Erythroblast (primary cell): ENCODE measurements at regions not wholly inside any gene's neighbourhood (a gene's known extent, or its start where the extent isn't known, plus 50 kb on each side); places are given as distances from the start of the nearest gene placed in this dataset.
"Not testable (repeated sequence)": the region's sequence is repeated elsewhere in the genome, so short reads cannot be mapped to it uniquely, and the experiment has no call there.

Source experiments
- DNase-seq, 2 experiments: peaks; one replicate each; lab custom pipeline; 2025; lab: John Stamatoyannopoulos, UW
- GATA1 ChIP-seq: IDR thresholded peaks from 2 replicates; pipeline ENCODE4 v1.6.1; 2011; ENCODE audit warnings: low read depth, mild to moderate bottlenecking, control low read depth, low read length, moderate library complexity
- POLR2A ChIP-seq: IDR thresholded peaks from 2 replicates; pipeline ENCODE4 v1.6.1; 2011; ENCODE audit warnings: mild to moderate bottlenecking, low read length

GRCh38 chr14:105581551-105582341, 55.4 kb downstream of the TMEM121 start:
- DNase-seq = no peak

GRCh38 chr14:105582639-105583038, 56.3 kb downstream of the TMEM121 start:
- TF ChIP-seq GATA1 (no peak), POLR2A (no peak)
- no peak for DNase-seq

More at GRCh38 chr14:105581551-105582341, 55.4 kb downstream of the TMEM121 start:
- TF ChIP-seq POLR2A (no peak), GATA1 (no peak)

- DNase-seq = not testable (repeated sequence)
Measured at GRCh38 chr14:105583914-105584313, 57.5 kb downstream of the TMEM121 start.

GRCh38 chr14:105585290-105585689, 58.9 kb downstream of the TMEM121 start:
- not testable (repeated sequence) for DNase-seq

GRCh38 chr14:105585722-105586121, 59.3 kb downstream of the TMEM121 start:
- not testable (repeated sequence) for DNase-seq

- not testable (repeated sequence) for DNase-seq
Measured at GRCh38 chr14:105586144-105586872, 59.9 kb downstream of the TMEM121 start.

- DNase-seq = not testable (repeated sequence)
Measured at GRCh38 chr14:105587034-105587433, 60.7 kb downstream of the TMEM121 start.

GRCh38 chr14:105587482-105588235, 61.3 kb downstream of the TMEM121 start:
- not testable (repeated sequence) for DNase-seq

- DNase-seq = no peak
- TF ChIP-seq POLR2A (no peak), GATA1 (no peak)
Measured at GRCh38 chr14:105588236-105588860, 62.0 kb downstream of the TMEM121 start.

GRCh38 chr14:105589161-105589925, 63.0 kb downstream of the TMEM121 start:
- TF ChIP-seq GATA1 (no peak), POLR2A (no peak)
- DNase-seq = no peak

- not testable (repeated sequence) for DNase-seq
Measured at GRCh38 chr14:105589926-105590185, 63.5 kb downstream of the TMEM121 start.

- TF ChIP-seq GATA1 (no peak), POLR2A (no peak)
- no peak for DNase-seq
Measured at GRCh38 chr14:105591052-105591451, 64.7 kb downstream of the TMEM121 start.

GRCh38 chr14:105591792-105592341, 65.5 kb downstream of the TMEM121 start:
- not testable (repeated sequence) for DNase-seq

GRCh38 chr14:105592646-105593045, 66.3 kb downstream of the TMEM121 start:
- not testable (repeated sequence) for DNase-seq

- not testable (repeated sequence) for DNase-seq
Measured at GRCh38 chr14:105595346-105595745, 69.0 kb downstream of the TMEM121 start.

- not testable (repeated sequence) for DNase-seq
Measured at GRCh38 chr14:105596374-105596773, 70.0 kb downstream of the TMEM121 start.

GRCh38 chr14:105598040-105598763, 71.8 kb downstream of the TMEM121 start:
- DNase-seq = not testable (repeated sequence)

- not testable (repeated sequence) for DNase-seq
Measured at GRCh38 chr14:105598925-105599586, 72.7 kb downstream of the TMEM121 start.
